GM21515 (cell line): ENCODE measurements at regions not wholly inside any gene's neighbourhood (a gene's known extent, or its start where the extent isn't known, plus 50 kb on each side); places are given as distances from the start of the nearest gene placed in this dataset.

ENCODE experiments used
- ATAC-seq: cut with Tn5 transposase; IDR thresholded peaks from one replicate; pipeline ENCODE4 v1.9.1; 2021; ENCODE audit not compliant: unreplicated experiment

- no peak for ATAC-seq
Observed at GRCh38 chr3:124467980-124468902, 262.0 kb upstream of the UMPS start.

GRCh38 chr3:124469555-124469954 is 260.7 kb upstream of the UMPS start:
- ATAC-seq, result no peak

DNA sequence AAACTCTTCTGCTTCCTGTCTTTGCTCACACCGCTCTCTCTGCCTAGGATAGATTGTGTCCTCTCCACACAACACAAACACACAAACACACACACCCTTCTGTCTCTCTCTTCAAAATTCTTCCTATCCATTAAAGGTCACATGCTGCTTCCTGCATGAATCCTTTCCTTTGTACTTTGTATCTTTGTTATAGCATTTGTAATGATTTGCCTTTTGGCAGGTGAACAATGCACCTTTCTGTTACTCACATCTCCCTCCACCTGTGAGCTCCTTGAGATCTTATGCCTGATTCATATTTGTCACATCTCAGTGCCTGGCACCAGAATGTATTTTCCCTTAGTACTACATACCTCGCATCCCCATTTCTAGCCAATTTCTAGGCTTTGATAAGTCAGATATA is 251.4 kb upstream of the UMPS start:
- no peak for ATAC-seq

DNA sequence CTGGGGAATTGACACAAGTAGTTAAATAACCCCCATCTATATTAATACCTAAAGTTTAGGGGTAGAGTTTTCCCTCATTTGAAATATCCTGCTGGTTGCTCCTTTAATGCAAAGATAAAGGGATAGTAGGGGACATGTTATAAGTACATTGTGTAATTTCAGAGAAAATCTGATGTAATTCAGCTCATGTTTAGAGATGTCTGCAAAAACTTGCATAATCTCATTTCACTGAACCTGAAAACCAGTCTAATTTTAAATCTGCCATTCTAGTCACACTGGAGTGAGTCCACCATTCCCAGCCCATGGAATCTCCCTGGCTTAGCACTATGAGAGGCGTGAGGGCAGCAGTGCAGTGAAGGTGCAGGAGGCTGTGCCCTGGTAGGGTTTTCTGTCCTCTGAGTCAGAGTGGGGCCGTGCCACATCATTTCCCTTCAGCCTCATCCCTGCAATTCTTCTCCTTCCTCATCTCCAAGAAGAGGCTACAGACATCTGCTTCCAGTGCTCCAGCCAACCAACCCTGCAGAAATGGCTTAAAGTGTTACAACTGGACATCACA is 246.3 kb upstream of the UMPS start:
- no peak for ATAC-seq

GRCh38 chr3:124486324-124486723 is 243.9 kb upstream of the UMPS start:
- no peak for ATAC-seq

GRCh38 chr3:124489506-124489905 is 240.7 kb upstream of the UMPS start:
- no peak for ATAC-seq

DNA sequence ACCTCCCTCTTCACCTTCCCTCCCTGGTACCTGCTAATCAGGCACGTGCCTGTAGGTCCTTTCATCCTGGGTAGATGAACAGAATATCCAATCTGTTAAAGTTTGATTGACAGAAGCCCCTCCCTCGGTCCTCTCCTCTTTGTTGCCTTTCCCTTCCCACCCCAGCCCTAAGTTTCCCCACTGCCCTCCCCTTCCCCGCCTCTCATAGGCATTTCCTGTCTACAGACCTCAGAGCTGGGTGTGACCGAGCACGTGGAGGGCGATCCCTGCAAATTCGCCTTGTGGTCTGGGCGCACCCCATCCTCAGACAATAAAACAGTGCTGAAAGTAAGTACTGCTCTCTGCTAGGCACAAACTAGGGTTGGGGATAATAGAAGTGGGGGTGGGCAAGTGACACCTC is 239.2 kb upstream of the UMPS start:
- ATAC-seq, result no peak

DNA sequence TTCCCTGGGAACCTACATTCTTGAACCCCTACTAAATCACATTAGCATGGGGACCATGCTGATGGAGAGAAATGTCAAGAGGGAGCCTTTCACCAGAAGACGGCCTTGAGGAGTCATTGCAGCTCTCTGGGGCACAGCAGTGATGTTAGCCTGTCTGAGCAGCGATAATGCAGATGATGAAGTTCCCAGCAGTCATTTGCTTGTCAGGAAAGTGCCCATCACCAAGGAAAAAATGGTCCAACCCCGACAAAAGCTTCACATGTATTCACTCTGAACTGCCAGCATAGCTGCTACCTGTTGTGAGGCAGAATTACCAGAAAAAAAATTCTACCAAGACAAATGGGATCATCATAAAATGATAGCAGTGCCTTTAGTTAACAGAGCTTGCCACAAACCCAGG is 238.4 kb upstream of the UMPS start:
- no peak for ATAC-seq

- no peak for ATAC-seq
Observed at GRCh38 chr3:124492824-124493223, 237.4 kb upstream of the UMPS start.

DNA sequence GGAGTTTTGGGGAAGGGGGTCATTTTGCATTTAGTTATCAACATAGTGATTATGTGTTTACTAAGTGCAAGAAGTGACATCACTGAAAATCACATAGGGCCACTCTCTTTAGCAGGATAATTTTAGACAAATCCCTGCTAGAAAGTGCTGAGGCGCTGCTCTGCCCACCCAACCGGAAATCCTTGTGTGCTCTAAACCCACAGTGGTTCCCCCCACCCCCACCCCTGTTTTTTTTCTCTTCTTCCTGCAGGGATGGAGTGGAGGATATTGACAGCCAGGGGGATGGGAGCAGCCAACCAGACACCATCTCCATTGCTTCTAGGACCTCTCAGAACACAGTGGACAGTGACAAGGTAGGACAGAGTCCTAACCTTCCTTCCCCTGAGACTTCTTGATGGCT is 234.2 kb upstream of the UMPS start:
- ATAC-seq, result no peak

DNA sequence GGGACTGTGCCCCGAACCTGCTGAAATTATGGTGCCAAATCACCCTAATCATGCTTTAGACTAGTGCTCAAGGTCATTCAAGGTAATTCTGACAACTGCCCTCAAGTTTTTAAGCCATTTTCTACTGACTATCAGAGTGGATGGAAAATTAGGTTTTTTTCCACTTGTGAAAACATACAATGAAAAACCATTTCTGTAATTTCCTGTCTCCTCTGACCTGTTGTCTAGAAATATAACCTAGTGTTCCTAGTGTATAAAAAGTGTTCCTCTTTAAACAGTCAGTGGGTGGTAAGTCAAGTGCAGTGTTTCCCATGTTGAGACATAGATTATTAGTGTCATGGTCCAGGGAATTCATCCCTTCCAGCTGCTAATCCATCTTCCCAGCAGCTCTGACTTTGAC is 232.8 kb upstream of the UMPS start:
- no peak for ATAC-seq

- no peak for ATAC-seq
Observed at GRCh38 chr3:124498891-124499290, 231.4 kb upstream of the UMPS start.

DNA sequence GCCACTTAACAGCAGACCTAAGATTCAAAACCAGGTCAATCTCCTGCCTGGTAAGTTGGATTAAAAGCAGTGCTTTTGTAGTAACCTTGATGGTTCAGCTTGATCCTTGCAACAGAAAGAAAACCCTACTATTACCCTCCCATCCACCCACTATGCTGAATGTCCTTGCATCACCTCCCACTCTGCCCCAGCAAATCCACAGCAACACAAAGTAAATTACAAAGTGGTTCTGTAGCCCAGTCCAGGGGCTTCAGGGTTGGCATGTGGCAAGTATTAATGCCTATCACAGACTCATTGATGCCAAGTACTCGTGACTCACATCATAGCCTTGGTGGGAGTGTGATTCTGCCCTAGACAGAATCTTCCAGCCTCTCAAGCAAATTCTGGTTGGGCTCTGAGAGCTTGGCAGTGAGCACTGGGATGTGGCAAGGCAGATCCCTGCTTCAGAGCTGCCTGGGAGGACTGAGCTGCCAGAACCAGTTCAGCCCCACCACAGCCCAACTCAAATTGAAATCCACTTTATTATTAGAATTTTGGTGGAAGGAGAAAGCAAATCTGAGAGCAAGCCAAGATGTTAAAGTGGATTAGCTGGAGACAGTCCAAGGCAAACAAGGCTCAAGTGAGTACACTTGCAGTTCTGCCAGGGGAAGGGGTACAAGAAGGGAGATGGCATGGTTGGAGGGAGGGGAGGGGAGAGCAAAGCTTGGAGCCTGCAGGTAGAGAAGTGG is 225.8 kb upstream of the UMPS start:
- ATAC-seq, result no peak

- ATAC-seq, result no peak
Observed at GRCh38 chr3:124509884-124510283, 220.4 kb upstream of the UMPS start.

DNA sequence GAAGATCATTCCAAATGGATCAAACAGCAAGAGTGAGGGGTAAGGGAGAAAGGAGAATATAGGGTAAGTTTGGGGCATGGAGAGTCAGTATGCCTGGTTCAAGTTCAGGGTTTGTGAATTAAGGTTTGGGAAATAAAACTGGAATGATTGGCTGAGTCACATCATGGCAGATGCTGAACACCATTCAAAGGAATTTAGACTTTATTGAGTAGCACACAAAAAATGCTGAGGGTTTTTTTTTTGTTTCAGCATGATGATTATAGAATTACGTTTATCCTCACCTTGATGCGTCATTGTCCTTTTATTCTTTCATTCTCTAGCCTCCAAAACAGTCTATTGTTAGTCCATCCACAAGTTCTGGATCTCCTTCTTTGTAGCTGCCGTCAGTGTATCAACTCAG is 220.0 kb upstream of the UMPS start:
- ATAC-seq, result no peak

DNA sequence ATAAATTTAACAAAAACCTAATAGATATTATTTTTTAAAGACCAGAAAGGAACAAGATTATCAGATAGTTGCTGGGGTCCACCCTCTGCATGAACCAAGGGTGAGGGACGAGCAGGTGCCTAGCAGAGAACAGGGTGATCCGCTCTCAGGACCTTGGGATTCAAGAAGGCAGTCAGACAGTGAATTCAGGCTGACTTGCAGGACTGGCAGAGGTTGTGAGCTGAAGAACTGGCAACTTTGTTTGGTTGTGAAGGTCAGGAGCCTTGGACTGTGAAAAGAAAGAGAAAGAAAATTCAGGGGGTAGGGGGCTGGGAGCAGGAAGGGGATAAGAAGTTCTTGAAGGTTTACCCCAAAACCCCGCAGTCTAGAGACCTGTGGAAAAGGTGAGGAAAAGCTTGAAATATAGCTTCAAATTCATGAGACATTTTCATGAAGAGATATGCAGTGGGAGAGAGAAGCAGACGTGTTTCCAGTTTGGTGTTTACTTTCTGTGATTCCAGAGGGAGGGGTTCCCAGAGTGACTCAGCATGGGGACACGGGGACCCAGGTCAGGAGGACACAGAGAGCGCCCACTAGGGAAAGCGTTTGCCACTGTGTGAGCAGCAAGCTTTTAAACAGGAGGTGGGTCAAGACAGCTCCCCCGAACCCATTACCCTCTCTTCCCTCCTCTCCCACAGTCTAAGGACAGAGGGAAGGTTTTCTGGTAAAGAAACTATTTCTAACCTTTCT is 217.2 kb upstream of the UMPS start:
- no peak for ATAC-seq

GRCh38 chr3:124513610-124513997 is 216.6 kb upstream of the UMPS start:
- ATAC-seq, result no peak

GRCh38 chr3:124514683-124515082 is 215.6 kb upstream of the UMPS start:
- ATAC-seq, result no peak

GRCh38 chr3:124516333-124516732 is 213.9 kb upstream of the UMPS start:
- ATAC-seq, result no peak

GRCh38 chr3:124517306-124517705 is 212.9 kb upstream of the UMPS start:
- no peak for ATAC-seq

GRCh38 chr3:124518350-124518749 is 211.9 kb upstream of the UMPS start:
- no peak for ATAC-seq
